ENCODE measurements at regions not wholly inside any gene's neighbourhood (a gene's known extent, or its start where the extent isn't known, plus 50 kb on each side); places are given as distances from the start of the nearest gene placed in this dataset.
A peak's percentile ranks its signal among the peaks of the same experiment; 100 is the strongest.

GRCh38 chr6:149190224-149190831, 127.2 kb upstream of the TAB2 start:
- peaks cover 0 to 3% (median 0%) of the 10 kb centered on the region in 4 experiments; a peak in 1 of 7 replicates for H3K4me1 ChIP-seq (replicated peaks in 1 of 4; ENCODE audit: control insufficient read depth in 3 of 4, insufficient read depth in 4 of 4, low read length in 3 of 4)
- no peak overlapping the region for H3K4ac ChIP-seq (replicated peaks; ENCODE audit: insufficient read length, low read depth, low read length)
- H4K8ac ChIP-seq (ENCODE audit: extremely low read depth, insufficient read depth, low read length), result peak overlapping the region; percentile 28; the same call in 1 of the 2 replicates
- no peaks in the 10 kb centered on the region for H3K36me3 ChIP-seq (ENCODE audit: control insufficient read depth in 2 of 4, insufficient read depth in 4 of 4, low read length in 3 of 4)
- H3K4me3 ChIP-seq (ENCODE audit: extremely low read depth in 1 of 4, insufficient read depth in 2 of 4, low read depth in 3 of 4, low read length in 4 of 4), result no peak overlapping the region
- no peak overlapping the region for H2BK12ac ChIP-seq (ENCODE audit: low read depth, low read length)
- no peaks in the 10 kb centered on the region for H3K27me3 ChIP-seq (replicated peaks in 1 of 4; ENCODE audit: control insufficient read depth in 3 of 4, extremely low read depth in 1 of 4, insufficient read depth in 3 of 4, low read length in 3 of 4)
- CTCF ChIA-PET (ENCODE audit: partially characterized antibody), result interaction anchor here (0.6 to 3.0 kb wide), 34 partner anchors 8 to 618 kb away, joined by 3 to 13 read pairs (median 3); no protein-coding TSS in a partner anchor
- no peaks in the 10 kb centered on the region for H3K23me2 ChIP-seq (ENCODE audit: low read depth, low read length)
- no peak overlapping the region for H3K4me2 ChIP-seq (ENCODE audit: insufficient read depth in 1 of 2, low read depth in 2 of 2, low read length in 2 of 2)
- H3K79me1 ChIP-seq (ENCODE audit: low read depth, low read length), result no peaks in the 10 kb centered on the region
- H3K56ac ChIP-seq (replicated peaks; ENCODE audit: insufficient read length, low read depth, low read length), result no peak overlapping the region
- H4K5ac ChIP-seq (ENCODE audit: insufficient read length, low read depth, low read length), result no peak overlapping the region
- no peaks in the 10 kb centered on the region for H4K20me1 ChIP-seq (replicated peaks in 1 of 2; ENCODE audit: control insufficient read depth in 1 of 2, insufficient read depth in 2 of 2, low read length in 2 of 2)
- TF ChIP-seq RXRA (IDR thresholded peaks at IDR 0.05; ENCODE audit: insufficient read depth, low read depth, low read length) (no peak), HDAC6 (IDR thresholded peaks at IDR 0.05; ENCODE audit: low read depth, low read length) (no peak), RAD21 (IDR thresholded peaks at IDR 0.05 in 1 of 2, conservative IDR thresholded peaks at IDR 0.05 in 1 of 2; ENCODE audit: low read depth in 2 of 2, low read length in 2 of 2) (peak; percentile 71 to 81), JUN (IDR thresholded peaks at IDR 0.05; ENCODE audit: low read depth, low read length) (no peak), SP2 (IDR thresholded peaks at IDR 0.05; ENCODE audit: low read length) (peak; percentile 33; the same call in 1 of the 2 replicates), YY1 (IDR thresholded peaks at IDR 0.05; ENCODE audit: low read depth, low read length) (peak; percentile 70), MAFK (IDR thresholded peaks at IDR 0.05; ENCODE audit: low read depth, low read length) (no peak), ZNF274 (IDR thresholded peaks at IDR 0.05; ENCODE audit: borderline replicate concordance, extremely low read depth, low read length) (no peak)
- TF ChIP-seq, protein P1, sequence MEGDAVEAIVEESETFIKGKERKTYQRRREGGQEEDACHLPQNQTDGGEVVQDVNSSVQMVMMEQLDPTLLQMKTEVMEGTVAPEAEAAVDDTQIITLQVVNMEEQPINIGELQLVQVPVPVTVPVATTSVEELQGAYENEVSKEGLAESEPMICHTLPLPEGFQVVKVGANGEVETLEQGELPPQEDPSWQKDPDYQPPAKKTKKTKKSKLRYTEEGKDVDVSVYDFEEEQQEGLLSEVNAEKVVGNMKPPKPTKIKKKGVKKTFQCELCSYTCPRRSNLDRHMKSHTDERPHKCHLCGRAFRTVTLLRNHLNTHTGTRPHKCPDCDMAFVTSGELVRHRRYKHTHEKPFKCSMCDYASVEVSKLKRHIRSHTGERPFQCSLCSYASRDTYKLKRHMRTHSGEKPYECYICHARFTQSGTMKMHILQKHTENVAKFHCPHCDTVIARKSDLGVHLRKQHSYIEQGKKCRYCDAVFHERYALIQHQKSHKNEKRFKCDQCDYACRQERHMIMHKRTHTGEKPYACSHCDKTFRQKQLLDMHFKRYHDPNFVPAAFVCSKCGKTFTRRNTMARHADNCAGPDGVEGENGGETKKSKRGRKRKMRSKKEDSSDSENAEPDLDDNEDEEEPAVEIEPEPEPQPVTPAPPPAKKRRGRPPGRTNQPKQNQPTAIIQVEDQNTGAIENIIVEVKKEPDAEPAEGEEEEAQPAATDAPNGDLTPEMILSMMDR (IDR thresholded peaks at IDR 0.05; ENCODE audit: control extremely low read depth in 1 of 3, insufficient read depth in 1 of 3, low read depth in 1 of 3, low read length in 3 of 3), result peak; percentile 56 to 74 (median 65)
- POLR2A ChIA-PET (ENCODE audit: partially characterized antibody), result interaction anchor here (1.2 kb wide), 1 partner anchor 242 kb away, joined by 5 read pairs; no protein-coding TSS in a partner anchor
- no peak overlapping the region for H3K9ac ChIP-seq (replicated peaks in 1 of 4; ENCODE audit: extremely low read depth in 1 of 4, low read depth in 3 of 4, low read length in 3 of 4)
- no peak overlapping the region for H3K27ac ChIP-seq (ENCODE audit: low read depth, low read length)
- peak overlapping the region; percentile 97 for H2AFZ ChIP-seq (ENCODE audit: low read length)
- H2AK5ac ChIP-seq (ENCODE audit: low read depth, low read length), result no peak overlapping the region
- H3K14ac ChIP-seq (ENCODE audit: insufficient read length), result no peak overlapping the region
- no peaks in the 10 kb centered on the region for H3K79me2 ChIP-seq (ENCODE audit: control insufficient read depth in 1 of 2, insufficient read depth in 2 of 2, low read length in 2 of 2)
- H2BK20ac ChIP-seq (ENCODE audit: low read length), result no peak overlapping the region
- H4K91ac ChIP-seq (replicated peaks; ENCODE audit: insufficient read length, low read length), result no peak overlapping the region
- FAIRE-seq (peak; percentile 88), DNase-seq (ENCODE audit: low read depth in 1 of 2, low spot score in 2 of 2) (peak; percentile 46 to 82)
- no peak overlapping the region for H3K18ac ChIP-seq (ENCODE audit: extremely low read depth, low read length)
- WGBS, 2 experiments (ENCODE audit: extremely low coverage in 1 of 2, insufficient coverage in 1 of 2, insufficient read length in 1 of 2, insufficient replicate concordance in 2 of 2, low coverage in 1 of 2, low lambda C conversion rate in 2 of 2, missing lambda C conversion rate in 1 of 2), result 38% methylated on average over 1 of the region's 1 CpG; no CpG with 5 or more reads in 1 of the 2 experiments
- no peak overlapping the region for H2BK5ac ChIP-seq (ENCODE audit: low read depth, low read length)
- H2BK15ac ChIP-seq (ENCODE audit: low read length), result no peak overlapping the region
- H2BK120ac ChIP-seq (replicated peaks; ENCODE audit: low read depth, low read length), result no peak overlapping the region
- H3K9me3 ChIP-seq (ENCODE audit: insufficient read depth in 2 of 2, low read depth in 1 of 2, low read length in 1 of 2), result 0 out of 4 replicates have a peak, but pooled peaks cover 0 to 3% of the 10 kb centered on the region in 2 experiments
- no peak overlapping the region for H3K23ac ChIP-seq (ENCODE audit: insufficient read length)

Measured in H1 (cell line).